ENCODE measurements at regions not wholly inside any gene's neighbourhood (a gene's known extent, or its start where the extent isn't known, plus 50 kb on each side); places are given as distances from the start of the nearest gene placed in this dataset.

DNA sequence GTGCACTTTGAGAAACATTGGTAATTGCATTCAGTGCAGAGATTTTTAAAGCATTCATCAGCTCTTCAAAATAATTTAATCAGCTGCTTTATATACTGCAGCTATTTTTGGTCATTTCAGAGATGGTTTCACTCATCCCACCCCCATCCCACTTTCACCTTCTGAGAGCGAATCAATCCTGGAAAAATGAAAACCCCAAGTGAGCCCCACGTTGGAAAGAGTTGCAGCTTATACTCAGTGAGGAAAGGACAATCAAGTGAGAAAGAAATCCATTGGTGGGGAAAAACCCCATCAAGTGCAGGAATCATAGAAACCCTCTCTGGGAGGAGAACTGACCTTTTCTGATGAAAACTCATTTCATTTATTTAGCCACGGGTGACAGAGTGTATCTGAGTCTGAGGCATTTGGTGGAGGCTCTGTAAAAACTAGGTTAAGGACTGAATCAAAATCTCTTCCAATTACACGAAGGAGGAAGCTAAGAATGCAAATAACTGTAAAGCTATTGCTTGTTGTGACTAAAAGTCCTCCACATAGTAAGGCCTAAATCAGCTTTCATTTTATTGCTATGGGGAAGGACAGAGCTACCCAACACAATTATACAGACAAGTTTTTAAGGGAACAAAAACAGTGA lies 240.4 kb upstream of the PGRMC2 start:
- DNase-seq (ENCODE audit: low spot score), result no peak

DNA sequence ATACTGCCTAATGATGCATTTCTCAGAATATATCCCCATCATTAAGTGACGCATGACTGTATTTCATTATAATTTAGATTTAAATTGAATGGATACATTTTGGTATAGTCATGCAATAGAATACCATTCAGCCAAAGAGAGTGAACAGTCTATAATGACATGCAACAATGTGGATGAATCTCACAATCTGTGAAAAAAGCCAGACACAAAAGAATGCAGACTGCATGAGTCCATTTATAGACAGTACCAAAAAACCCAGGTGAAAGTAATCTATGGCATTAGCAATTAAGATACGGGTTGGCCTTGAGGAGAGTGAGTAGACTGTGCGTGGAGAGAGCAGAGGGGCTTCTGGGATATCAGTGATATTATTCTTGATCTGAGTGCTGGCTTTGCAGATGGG lies 239.7 kb upstream of the PGRMC2 start:
- no peak for DNase-seq (ENCODE audit: low spot score)

GRCh38 chr4:128525992-128526630 lies 238.5 kb upstream of the PGRMC2 start:
- DNase-seq (ENCODE audit: low spot score), result no peak

DNA sequence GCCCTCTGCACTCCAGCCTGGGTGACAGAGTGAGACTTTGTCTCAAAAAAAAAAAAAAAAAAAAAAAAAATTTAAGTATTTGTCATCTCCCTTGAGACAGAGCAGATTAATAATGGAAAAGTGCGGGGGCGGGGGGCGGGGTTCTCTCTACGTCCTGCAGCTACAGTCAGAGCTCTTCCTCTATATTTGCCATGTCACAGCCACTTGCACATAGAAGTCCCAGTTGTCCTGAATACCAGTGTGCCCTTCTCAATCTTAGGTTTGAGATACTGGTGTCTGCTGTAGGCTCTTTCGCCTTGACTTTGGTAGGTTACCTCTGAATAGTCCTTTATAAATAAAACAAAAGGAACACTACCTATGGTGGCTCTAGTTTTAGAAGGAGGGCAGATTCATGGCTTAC lies 237.8 kb upstream of the PGRMC2 start:
- DNase-seq (ENCODE audit: low spot score), result no peak

GRCh38 chr4:128524311-128524710 lies 236.7 kb upstream of the PGRMC2 start:
- DNase-seq (ENCODE audit: low spot score), result no peak

DNA sequence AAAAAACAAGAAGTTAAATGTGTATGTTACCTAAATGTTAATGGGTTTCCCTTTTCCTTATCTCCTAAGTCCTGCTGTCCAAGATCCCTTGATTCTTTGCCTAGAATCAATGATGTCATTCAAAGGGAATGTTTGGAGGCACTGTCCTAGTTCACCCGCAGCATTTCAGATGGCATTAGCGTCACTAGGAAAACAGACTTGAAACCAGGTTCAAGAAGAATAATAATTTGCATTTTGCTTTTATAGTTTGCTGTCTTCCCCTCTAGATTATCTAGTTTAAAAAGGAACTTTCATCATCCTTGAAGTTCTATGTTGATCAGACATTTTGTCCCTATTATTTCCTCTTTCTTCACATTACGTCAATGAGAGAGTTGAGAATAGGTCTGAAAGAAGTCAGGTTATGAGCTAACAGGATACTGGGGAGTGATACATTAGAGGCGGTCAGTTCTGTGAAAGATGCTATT lies 234.1 kb upstream of the PGRMC2 start:
- DNase-seq (ENCODE audit: low spot score), result no peak

GRCh38 chr4:128521156-128521555 lies 233.5 kb upstream of the PGRMC2 start:
- DNase-seq (ENCODE audit: low spot score), result no peak

DNA sequence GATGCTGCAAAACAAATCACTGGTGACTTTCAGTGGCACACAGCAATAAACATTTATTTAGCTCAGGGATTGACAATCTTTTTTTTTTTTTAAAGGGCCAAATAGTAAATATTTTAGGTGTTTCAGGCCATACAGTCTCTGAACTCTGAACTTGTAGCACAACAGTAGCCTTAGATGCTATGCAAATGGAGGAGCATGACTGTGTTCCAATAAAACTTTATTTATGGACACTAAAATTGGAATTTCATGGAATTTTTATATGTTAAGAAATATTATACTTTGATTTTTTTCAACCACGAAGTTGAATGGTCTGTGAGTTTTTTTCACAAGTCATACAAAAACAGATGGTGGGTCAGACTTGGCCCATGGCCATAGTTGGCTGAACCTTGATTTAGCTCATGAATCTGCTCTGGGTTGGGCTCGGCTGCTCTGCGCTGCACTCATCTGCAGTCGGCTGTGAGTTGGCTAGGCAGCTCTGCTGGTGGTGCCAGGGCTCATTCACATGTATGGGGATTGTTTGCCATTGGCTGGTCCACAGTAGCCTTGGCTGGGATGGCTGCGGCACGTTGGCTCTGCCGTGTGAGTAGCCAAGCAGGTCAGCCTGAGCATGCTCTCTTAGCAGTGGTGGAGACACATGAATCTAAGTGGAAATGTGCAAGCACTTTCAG lies 231.7 kb upstream of the PGRMC2 start:
- peak; percentile 14 for DNase-seq (ENCODE audit: low spot score)

GRCh38 chr4:128517739-128518510 lies 230.3 kb upstream of the PGRMC2 start:
- peak; percentile 2 for DNase-seq (ENCODE audit: low spot score)

DNA sequence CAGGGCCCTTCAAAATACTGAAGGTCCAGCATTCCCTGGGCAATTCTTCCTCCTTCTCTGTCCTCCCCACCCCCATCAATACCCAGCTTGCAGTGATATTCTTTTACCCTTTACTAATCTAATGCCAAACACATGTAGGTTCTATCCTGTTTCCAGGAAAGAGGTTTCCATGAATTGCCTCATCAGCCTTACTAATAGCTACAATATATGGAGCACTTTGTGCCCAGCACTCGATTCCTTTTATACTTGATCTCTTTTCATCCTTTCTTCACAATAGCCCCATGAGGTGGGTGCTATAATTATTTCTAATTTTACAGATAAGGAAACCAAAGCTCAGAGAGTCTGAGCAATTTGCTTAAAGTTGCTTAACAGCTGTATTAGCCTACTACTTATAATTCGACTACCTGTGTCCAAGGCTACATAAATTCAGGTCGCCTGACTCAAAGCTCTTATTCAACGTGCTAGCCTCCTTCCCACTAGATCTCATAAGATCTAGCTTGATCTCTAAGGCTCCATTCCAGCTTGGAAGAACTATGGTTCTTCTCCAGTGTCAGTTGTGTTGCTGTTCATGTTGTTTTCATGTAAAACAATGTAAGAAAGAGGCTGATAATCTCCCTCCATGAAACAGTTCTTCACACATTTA lies 229.6 kb upstream of the PGRMC2 start:
- DNase-seq (ENCODE audit: low spot score), result no peak

- DNase-seq (ENCODE audit: low spot score), result no peak
These were observed 228.8 kb upstream of the PGRMC2 start for GRCh38 chr4:128516301-128516969.

GRCh38 chr4:128513664-128514484 lies 226.3 kb upstream of the PGRMC2 start:
- no peak for DNase-seq (ENCODE audit: low spot score)

- DNase-seq (ENCODE audit: low spot score), result no peak
These were observed 225.2 kb upstream of the PGRMC2 start for GRCh38 chr4:128512767-128513322.

- DNase-seq (ENCODE audit: low spot score), result no peak
These were observed 224.5 kb upstream of the PGRMC2 start for GRCh38 chr4:128512161-128512560.

GRCh38 chr4:128510850-128511249 lies 223.2 kb upstream of the PGRMC2 start:
- no peak for DNase-seq (ENCODE audit: low spot score)

GRCh38 chr4:128502818-128503527 lies 215.4 kb upstream of the PGRMC2 start:
- DNase-seq (ENCODE audit: low spot score), result no peak

- DNase-seq (ENCODE audit: low spot score), result no peak
These were observed 213.6 kb upstream of the PGRMC2 start for GRCh38 chr4:128501239-128501638.

GRCh38 chr4:128488055-128488705 lies 200.6 kb upstream of the PGRMC2 start:
- no peak for DNase-seq (ENCODE audit: low spot score)

DNA sequence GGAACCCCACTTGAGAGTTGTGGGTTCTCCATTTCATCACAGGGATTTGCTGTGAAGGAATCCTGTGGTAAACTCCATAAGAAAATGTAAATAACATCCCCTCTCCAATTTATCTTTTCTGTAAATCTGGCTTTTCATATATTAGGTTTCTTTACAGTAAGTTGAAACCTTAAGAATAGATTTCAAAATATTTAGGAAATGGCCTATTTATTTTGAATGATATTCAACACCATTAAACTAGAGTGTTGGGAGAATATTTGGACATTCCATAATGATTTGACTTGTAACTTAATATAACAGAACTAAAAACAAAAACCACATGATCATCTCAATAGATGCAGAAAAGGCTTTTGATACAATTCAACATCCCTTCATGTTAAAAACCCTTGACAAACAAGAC lies 197.3 kb upstream of the PGRMC2 start:
- no peak for DNase-seq (ENCODE audit: low spot score)
